ENCODE measurements at regions not wholly inside any gene's neighbourhood (a gene's known extent, or its start where the extent isn't known, plus 50 kb on each side); places are given as distances from the start of the nearest gene placed in this dataset.

DNA sequence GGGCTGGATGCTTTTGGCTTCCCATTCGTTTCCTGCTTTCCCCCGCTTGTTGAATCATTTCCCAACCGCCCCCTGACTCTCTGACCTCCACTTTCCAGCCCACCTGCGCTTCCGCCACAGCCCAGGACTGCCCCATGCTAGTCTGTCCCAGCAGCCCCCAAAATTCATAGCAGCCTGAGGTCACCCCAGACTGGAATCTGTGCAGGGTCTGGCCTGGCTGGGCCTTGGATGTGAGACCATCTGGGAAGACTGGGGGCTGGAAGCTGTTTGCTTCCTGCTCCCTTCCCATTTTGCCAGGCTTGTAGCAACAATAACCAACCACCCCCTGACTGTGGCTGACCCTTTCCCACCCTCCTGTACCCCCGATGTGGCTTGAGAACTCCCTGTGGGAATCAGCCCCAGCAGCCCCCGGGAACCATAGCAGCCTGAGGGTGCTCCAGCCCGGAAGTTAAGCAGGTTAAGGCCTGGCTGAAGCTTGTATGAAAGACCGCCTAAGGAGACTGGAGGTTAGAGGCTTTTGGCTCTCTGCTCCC, 2290.8 kb downstream of the TP53TG3F start:
- TF ChIP-seq, protein P1, sequence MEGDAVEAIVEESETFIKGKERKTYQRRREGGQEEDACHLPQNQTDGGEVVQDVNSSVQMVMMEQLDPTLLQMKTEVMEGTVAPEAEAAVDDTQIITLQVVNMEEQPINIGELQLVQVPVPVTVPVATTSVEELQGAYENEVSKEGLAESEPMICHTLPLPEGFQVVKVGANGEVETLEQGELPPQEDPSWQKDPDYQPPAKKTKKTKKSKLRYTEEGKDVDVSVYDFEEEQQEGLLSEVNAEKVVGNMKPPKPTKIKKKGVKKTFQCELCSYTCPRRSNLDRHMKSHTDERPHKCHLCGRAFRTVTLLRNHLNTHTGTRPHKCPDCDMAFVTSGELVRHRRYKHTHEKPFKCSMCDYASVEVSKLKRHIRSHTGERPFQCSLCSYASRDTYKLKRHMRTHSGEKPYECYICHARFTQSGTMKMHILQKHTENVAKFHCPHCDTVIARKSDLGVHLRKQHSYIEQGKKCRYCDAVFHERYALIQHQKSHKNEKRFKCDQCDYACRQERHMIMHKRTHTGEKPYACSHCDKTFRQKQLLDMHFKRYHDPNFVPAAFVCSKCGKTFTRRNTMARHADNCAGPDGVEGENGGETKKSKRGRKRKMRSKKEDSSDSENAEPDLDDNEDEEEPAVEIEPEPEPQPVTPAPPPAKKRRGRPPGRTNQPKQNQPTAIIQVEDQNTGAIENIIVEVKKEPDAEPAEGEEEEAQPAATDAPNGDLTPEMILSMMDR (IDR thresholded peaks at IDR 0.05), result no peak
- no peak for TF ChIP-seq POLR2AphosphoS5 (IDR thresholded peaks at IDR 0.05)

Data from prostate gland (tissue), 2 donors.